Kidney (tissue), 13 donors: ENCODE measurements at regions not wholly inside any gene's neighbourhood (a gene's known extent, or its start where the extent isn't known, plus 50 kb on each side); places are given as distances from the start of the nearest gene placed in this dataset.
A peak's percentile ranks its signal among the peaks of the same experiment; 100 is the strongest.

Source experiments
- DNase-seq, 5 donors: peaks; one replicate each; pipeline ENCODE4 v3.0.0-alpha.2; 2013 to 2020
- FAIRE-seq: peaks from 2 replicates; lab custom pipeline; 2012; peaks lifted over from hg19 to GRCh38; lab: Jason Lieb, UNC
- H3K27ac ChIP-seq, 2 donors: one replicate each; pipeline ENCODE4 v1.7.0; 2013; ENCODE audit warnings: low read depth in 2 of 2, low read length in 2 of 2, inconsistent platforms in 1 of 2
- H3K27me3 ChIP-seq: one replicate; pipeline ENCODE4 v1.7.1; 2013; ENCODE audit warnings: low read length, inconsistent platforms; ENCODE audit not compliant: control insufficient read depth, insufficient read depth
- H3K36me3 ChIP-seq, 3 donors: one replicate each; pipeline versions ENCODE4 v1.7.0 to v1.7.1; 2013; ENCODE audit warnings: low read length in 3 of 3, control low read depth in 1 of 3, inconsistent platforms in 1 of 3; ENCODE audit not compliant: insufficient read depth in 3 of 3, control insufficient read depth in 2 of 3
- H3K4me1 ChIP-seq, 3 donors: one replicate each; pipeline versions ENCODE4 v1.7.0 to v1.7.1; 2013; ENCODE audit warnings: low read length in 3 of 3, inconsistent platforms in 1 of 3, low read depth in 1 of 3; ENCODE audit not compliant: control insufficient read depth in 2 of 3, insufficient read depth in 2 of 3
- H3K4me3 ChIP-seq, 3 donors: one replicate each; pipeline versions ENCODE4 v1.7.0 to v1.8.1; 2013; ENCODE audit warnings: low read length in 3 of 3, control low read depth in 1 of 3, inconsistent platforms in 1 of 3
- H3K9ac ChIP-seq, 3 donors: one replicate each; pipeline versions ENCODE4 v1.7.0 to v1.7.1; 2013; ENCODE audit warnings: low read length in 3 of 3, control low read depth in 1 of 3, inconsistent platforms in 1 of 3
- H3K9me3 ChIP-seq, 3 donors: one replicate each; pipeline versions ENCODE4 v1.7.0 to v1.7.1; 2013; ENCODE audit warnings: low read length in 3 of 3, control low read depth in 1 of 3, inconsistent platforms in 1 of 3; ENCODE audit not compliant: control insufficient read depth in 2 of 3, insufficient read depth in 1 of 3
- CTCF ChIP-seq: IDR thresholded peaks from 3 replicates; pipeline ENCODE4 v1.5.1; 2012; ENCODE audit warnings: mild to moderate bottlenecking, moderate library complexity, borderline replicate concordance; ENCODE audit not compliant: insufficient read depth; ENCODE audit errors: extremely low read depth
- intact Hi-C: fragments of 100-400 bp; cut with DNase I; formaldehyde crosslinking; loops from one replicate; pipeline ENCODE4 v1.11.1; 2022
- donor health status: control.
- donor health status: control.
- donor health status: control.
- donor health status: control.
- donor health status: control.
- donor health status: DM: yes; HTN: yes; CAD: no.
- donor health status: Normal renal cell carcinoma (clear cell type).

DNA sequence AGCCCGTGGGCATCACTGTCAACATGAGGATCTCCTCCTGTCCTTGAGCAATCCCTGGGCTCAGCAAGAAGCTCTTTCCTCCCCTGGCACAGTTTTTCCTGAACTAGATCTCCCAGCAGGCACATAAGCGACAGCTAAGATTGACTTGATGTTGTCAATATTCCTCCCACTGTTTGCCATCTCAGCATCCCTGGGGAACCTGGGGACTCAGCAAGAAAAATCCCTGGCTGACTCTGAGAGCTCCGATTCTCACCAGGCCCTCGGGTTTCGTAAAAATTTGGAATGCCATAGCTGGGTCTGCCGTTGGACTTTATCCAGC is 687.2 kb downstream of the MATN1 start:
- Histone ChIP-seq H3K27ac (no peak overlapping the region), H3K36me3 (no peaks in the 10 kb centered on the region), H3K4me3 (no peak overlapping the region), H3K4me1 (no peaks in the 10 kb centered on the region), H3K9ac (no peak overlapping the region), H3K9me3 (no peaks in the 10 kb centered on the region), H3K27me3 (no peaks in the 10 kb centered on the region)
- DNase-seq (no peak), FAIRE-seq (no peak)
- no peak for TF ChIP-seq CTCF
- intact Hi-C loops: no loop called here

- H3K9me3 ChIP-seq: no peaks in the 10 kb centered on the region
- no peak for TF ChIP-seq CTCF
- H3K36me3 ChIP-seq: no peaks in the 10 kb centered on the region
- no peaks in the 10 kb centered on the region for H3K27me3 ChIP-seq
- no peak overlapping the region for H3K27ac ChIP-seq
- intact Hi-C loops: no loop called here
- FAIRE-seq (no peak), DNase-seq (peak in 2 of 5 donors; percentile 13 to 35)
- H3K4me3 ChIP-seq: no peak overlapping the region
- H3K9ac ChIP-seq: no peak overlapping the region
- H3K4me1 ChIP-seq: no peaks in the 10 kb centered on the region
Measured at GRCh38 chr1:30035522-30036228, 687.7 kb downstream of the MATN1 start.

- H3K27ac ChIP-seq: no peak overlapping the region
- no peaks in the 10 kb centered on the region for H3K36me3 ChIP-seq
- DNase-seq (peak in 3 of 5 donors; percentile 29 to 36 (median 29)), FAIRE-seq (no peak)
- H3K27me3 ChIP-seq: no peaks in the 10 kb centered on the region
- intact Hi-C loops: no loop called here
- no peak overlapping the region for H3K9ac ChIP-seq
- no peak overlapping the region for H3K4me3 ChIP-seq
- no peak for TF ChIP-seq CTCF
- no peaks in the 10 kb centered on the region for H3K9me3 ChIP-seq
- no peaks in the 10 kb centered on the region for H3K4me1 ChIP-seq
Measured at GRCh38 chr1:30034627-30035521, 688.5 kb downstream of the MATN1 start.
